RWPE1 (cell line): ENCODE measurements at regions not wholly inside any gene's neighbourhood (a gene's known extent, or its start where the extent isn't known, plus 50 kb on each side); places are given as distances from the start of the nearest gene placed in this dataset.

Source experiments
- CTCF ChIA-PET: fragments of 350-600 bp; sonication (Branson Sonifier 250); formaldehyde crosslinking; extraction: SDS; loops from one replicate; lab custom pipeline; 2021; lab: Yijun Ruan, JAX
- POLR2A ChIA-PET: fragments of 400-600 bp; formaldehyde crosslinking; extraction: SDS; loops from one replicate; lab custom pipeline; 2020; ENCODE audit warnings: antibody characterized with exemption; ENCODE audit not compliant: low non-redundant PET; lab: Yijun Ruan, JAX
- DNase-seq: peaks from one replicate; pipeline ENCODE4 v3.0.0; 2012; ENCODE audit warnings: low spot score
- H3K27ac ChIP-seq: fragments of 450-650 bp; 2 replicates; pipeline ENCODE4 v1.5.1; 2017
- TF ChIP-seq, protein P1 (sequence below): fragments of 450-650 bp; conservative IDR thresholded peaks from 2 replicates; pipeline ENCODE4 v1.5.1; 2017; ENCODE audit warnings: low read depth, mild to moderate bottlenecking

GRCh38 chr1:31498376-31499040 is 77.8 kb upstream of the TINAGL1 start:
- ChIA-PET POLR2A (no interaction called here), CTCF (interaction anchor here (0.7 kb wide), 1 partner anchor 51 kb away, joined by 3 read pairs; no protein-coding TSS in a partner anchor)
- H3K27ac ChIP-seq: no peak overlapping the region
- DNase-seq: no peak
- TF ChIP-seq, protein P1, sequence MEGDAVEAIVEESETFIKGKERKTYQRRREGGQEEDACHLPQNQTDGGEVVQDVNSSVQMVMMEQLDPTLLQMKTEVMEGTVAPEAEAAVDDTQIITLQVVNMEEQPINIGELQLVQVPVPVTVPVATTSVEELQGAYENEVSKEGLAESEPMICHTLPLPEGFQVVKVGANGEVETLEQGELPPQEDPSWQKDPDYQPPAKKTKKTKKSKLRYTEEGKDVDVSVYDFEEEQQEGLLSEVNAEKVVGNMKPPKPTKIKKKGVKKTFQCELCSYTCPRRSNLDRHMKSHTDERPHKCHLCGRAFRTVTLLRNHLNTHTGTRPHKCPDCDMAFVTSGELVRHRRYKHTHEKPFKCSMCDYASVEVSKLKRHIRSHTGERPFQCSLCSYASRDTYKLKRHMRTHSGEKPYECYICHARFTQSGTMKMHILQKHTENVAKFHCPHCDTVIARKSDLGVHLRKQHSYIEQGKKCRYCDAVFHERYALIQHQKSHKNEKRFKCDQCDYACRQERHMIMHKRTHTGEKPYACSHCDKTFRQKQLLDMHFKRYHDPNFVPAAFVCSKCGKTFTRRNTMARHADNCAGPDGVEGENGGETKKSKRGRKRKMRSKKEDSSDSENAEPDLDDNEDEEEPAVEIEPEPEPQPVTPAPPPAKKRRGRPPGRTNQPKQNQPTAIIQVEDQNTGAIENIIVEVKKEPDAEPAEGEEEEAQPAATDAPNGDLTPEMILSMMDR: no peak

DNA sequence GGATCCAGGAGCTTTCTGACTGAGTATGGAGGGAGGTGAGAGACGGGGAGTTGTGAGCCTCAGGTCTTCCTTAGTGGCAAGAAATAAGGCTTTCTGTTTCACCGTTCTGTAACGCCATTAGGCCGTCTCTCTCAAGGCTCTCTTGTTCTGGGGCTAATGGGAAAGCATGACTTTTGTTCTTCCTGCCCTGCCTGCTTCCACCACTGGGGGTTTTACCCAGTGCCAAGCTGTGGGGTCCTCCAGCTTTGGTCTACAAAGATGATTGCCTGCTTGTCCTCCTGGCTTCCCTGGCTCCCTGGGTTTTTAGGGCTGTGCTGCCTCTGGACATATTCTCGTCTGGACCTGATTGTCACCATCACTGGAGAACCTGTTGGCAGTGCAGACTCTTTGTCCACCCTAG is 74.8 kb upstream of the TINAGL1 start:
- ChIA-PET POLR2A (no interaction called here), CTCF (interaction anchor here (0.6 kb wide), 1 partner anchor 17 kb away, joined by 3 read pairs; no protein-coding TSS in a partner anchor)
- H3K27ac ChIP-seq: no peak overlapping the region
- TF ChIP-seq, protein P1: no peak
- DNase-seq: no peak

- ChIA-PET POLR2A (no interaction called here), CTCF (interaction anchor here (0.6 kb wide), 1 partner anchor 18 kb away, joined by 3 read pairs; no protein-coding TSS in a partner anchor)
- no peak overlapping the region for H3K27ac ChIP-seq
- DNase-seq: no peak
- TF ChIP-seq, protein P1: no peak
Measured at GRCh38 chr1:31502253-31502652, 74.1 kb upstream of the TINAGL1 start.

GRCh38 chr1:31502926-31503511 is 73.3 kb upstream of the TINAGL1 start:
- H3K27ac ChIP-seq: no peak overlapping the region
- ChIA-PET CTCF (no interaction called here), POLR2A (no interaction called here)
- no peak for DNase-seq
- TF ChIP-seq, protein P1: no peak

- ChIA-PET POLR2A (no interaction called here), CTCF (no interaction called here)
- no peak overlapping the region for H3K27ac ChIP-seq
- TF ChIP-seq, protein P1: no peak
- DNase-seq: no peak
Measured at GRCh38 chr1:31503570-31503969, 72.7 kb upstream of the TINAGL1 start.

- POLR2A ChIA-PET: no interaction called here
- CTCF ChIA-PET: no interaction called here
- H3K27ac ChIP-seq: no peak overlapping the region
- TF ChIP-seq, protein P1: no peak
- no peak for DNase-seq
Measured at GRCh38 chr1:31504001-31504400, 72.3 kb upstream of the TINAGL1 start.
